ENCODE measurements at regions not wholly inside any gene's neighbourhood (a gene's known extent, or its start where the extent isn't known, plus 50 kb on each side); places are given as distances from the start of the nearest gene placed in this dataset.

- no peak for TF ChIP-seq CTCF (IDR thresholded peaks at IDR 0.05; ENCODE audit: low read depth, low read length)
- H3K4me1 ChIP-seq (ENCODE audit: low read depth) = no peaks in the 10 kb centered on the region
- no peak for DNase-seq (ENCODE audit: low read depth in 1 of 2, low spot score in 1 of 2)
- H3K27ac ChIP-seq = no peak overlapping the region
- H3K9me3 ChIP-seq (ENCODE audit: low read depth) = no peaks in the 10 kb centered on the region
- no peaks in the 10 kb centered on the region for H3K36me3 ChIP-seq
- no peak overlapping the region for H3K4me3 ChIP-seq
- no peaks in the 10 kb centered on the region for H3K27me3 ChIP-seq
Observed at GRCh38 chr2:121917143-121917542, 161.7 kb downstream of the TSN start.

GRCh38 chr2:121918231-121918630 is 162.8 kb downstream of the TSN start:
- Histone ChIP-seq H3K4me1 (ENCODE audit: low read depth) (no peaks in the 10 kb centered on the region), H3K4me3 (no peak overlapping the region), H3K27me3 (no peaks in the 10 kb centered on the region), H3K36me3 (no peaks in the 10 kb centered on the region), H3K27ac (no peak overlapping the region), H3K9me3 (ENCODE audit: low read depth) (no peaks in the 10 kb centered on the region)
- no peak for TF ChIP-seq CTCF (IDR thresholded peaks at IDR 0.05; ENCODE audit: low read depth, low read length)
- no peak for DNase-seq (ENCODE audit: low read depth in 1 of 2, low spot score in 1 of 2)

GRCh38 chr2:121919803-121920202 is 164.4 kb downstream of the TSN start:
- no peaks in the 10 kb centered on the region for H3K36me3 ChIP-seq
- H3K4me3 ChIP-seq = no peak overlapping the region
- TF ChIP-seq CTCF (IDR thresholded peaks at IDR 0.05; ENCODE audit: low read depth, low read length) = no peak
- no peaks in the 10 kb centered on the region for H3K4me1 ChIP-seq (ENCODE audit: low read depth)
- H3K27ac ChIP-seq = no peak overlapping the region
- DNase-seq (ENCODE audit: low read depth in 1 of 2, low spot score in 1 of 2) = no peak
- H3K27me3 ChIP-seq = no peaks in the 10 kb centered on the region
- no peaks in the 10 kb centered on the region for H3K9me3 ChIP-seq (ENCODE audit: low read depth)

GRCh38 chr2:121925466-121925865 is 170.0 kb downstream of the TSN start:
- no peak for TF ChIP-seq CTCF (IDR thresholded peaks at IDR 0.05; ENCODE audit: low read depth, low read length)
- Histone ChIP-seq H3K27ac (no peak overlapping the region), H3K36me3 (no peaks in the 10 kb centered on the region), H3K27me3 (no peaks in the 10 kb centered on the region), H3K4me1 (ENCODE audit: low read depth) (no peaks in the 10 kb centered on the region), H3K9me3 (ENCODE audit: low read depth) (no peaks in the 10 kb centered on the region), H3K4me3 (no peak overlapping the region)
- DNase-seq (ENCODE audit: low read depth in 1 of 2, low spot score in 1 of 2) = no peak

GRCh38 chr2:121943285-121943684 is 187.8 kb downstream of the TSN start:
- H3K4me1 ChIP-seq (ENCODE audit: low read depth) = no peaks in the 10 kb centered on the region
- no peaks in the 10 kb centered on the region for H3K27me3 ChIP-seq
- TF ChIP-seq CTCF (IDR thresholded peaks at IDR 0.05; ENCODE audit: low read depth, low read length) = no peak
- H3K36me3 ChIP-seq = no peaks in the 10 kb centered on the region
- H3K9me3 ChIP-seq (ENCODE audit: low read depth) = no peaks in the 10 kb centered on the region
- H3K4me3 ChIP-seq = no peak overlapping the region
- H3K27ac ChIP-seq = no peak overlapping the region
- no peak for DNase-seq (ENCODE audit: low read depth in 1 of 2, low spot score in 1 of 2)
